Mesenchymal stem cell (in vitro differentiated cells and primary cell): ENCODE measurements at regions not wholly inside any gene's neighbourhood (a gene's known extent, or its start where the extent isn't known, plus 50 kb on each side); places are given as distances from the start of the nearest gene placed in this dataset.

Experiments
- DNase-seq: peaks from one replicate; pipeline ENCODE4 v3.0.0-alpha.2; 2013
- H2AFZ ChIP-seq: one replicate; pipeline ENCODE4 v1.6.1; 2013; ENCODE audit warnings: low read depth, mild to moderate bottlenecking, control low read depth, inconsistent platforms, low read length, moderate library complexity
- H2AK5ac ChIP-seq: 2 replicates; pipeline ENCODE4 v1.6.1; 2013; ENCODE audit warnings: low read length, moderate library complexity, mild to moderate bottlenecking, inconsistent platforms; ENCODE audit not compliant: severe bottlenecking
- H2BK120ac ChIP-seq: one replicate; pipeline ENCODE4 v1.6.1; 2013; ENCODE audit warnings: low read depth, mild to moderate bottlenecking, inconsistent platforms, low read length, moderate library complexity
- H2BK12ac ChIP-seq, 2 experiments: one replicate each; pipeline ENCODE4 v1.6.1; 2013; ENCODE audit warnings: inconsistent platforms in 2 of 2, low read length in 2 of 2, mild to moderate bottlenecking in 2 of 2, moderate library complexity in 2 of 2, control low read depth in 1 of 2
- H2BK15ac ChIP-seq: one replicate; pipeline ENCODE4 v1.6.1; 2013; ENCODE audit warnings: mild to moderate bottlenecking, low read depth, inconsistent platforms; ENCODE audit not compliant: poor library complexity, severe bottlenecking
- H2BK5ac ChIP-seq: 2 replicates; pipeline ENCODE4 v1.6.1; 2013; ENCODE audit warnings: low read depth, mild to moderate bottlenecking, low read length, control low read depth, inconsistent platforms; ENCODE audit not compliant: poor library complexity, severe bottlenecking
- H3K14ac ChIP-seq, 2 experiments: one replicate each; pipeline ENCODE4 v1.6.1; 2013; ENCODE audit warnings: inconsistent platforms in 2 of 2, low read length in 2 of 2, control low read depth in 1 of 2, mild to moderate bottlenecking in 1 of 2, moderate library complexity in 1 of 2
- H3K18ac ChIP-seq, 2 experiments: one replicate each; pipeline ENCODE4 v1.6.1; 2013; ENCODE audit warnings: inconsistent platforms in 2 of 2, low read length in 2 of 2, control low read depth in 1 of 2, low read depth in 1 of 2, mild to moderate bottlenecking in 1 of 2
- H3K23ac ChIP-seq, 2 experiments: one replicate each; pipeline ENCODE4 v1.6.1; 2013; ENCODE audit warnings: inconsistent platforms in 2 of 2, low read length in 2 of 2, mild to moderate bottlenecking in 2 of 2, moderate library complexity in 2 of 2, control low read depth in 1 of 2
- H3K27ac ChIP-seq: 2 replicates; pipeline ENCODE4 v1.5.1; 2013; ENCODE audit warnings: mild to moderate bottlenecking, moderate library complexity, low read length, control low read depth, inconsistent platforms; ENCODE audit not compliant: poor library complexity, severe bottlenecking
- H3K27me3 ChIP-seq, 2 experiments: 2 replicates each; pipeline versions ENCODE4 v1.6.1 to v1.7.0; 2013; ENCODE audit warnings: low read length in 2 of 2, mild to moderate bottlenecking in 2 of 2, moderate library complexity in 2 of 2, control low read depth in 1 of 2, inconsistent platforms in 1 of 2; ENCODE audit not compliant: control insufficient read depth in 1 of 2, insufficient read depth in 1 of 2
- H3K36me3 ChIP-seq, 2 experiments: 2 replicates each; pipeline versions ENCODE4 v1.6.1 to v1.7.0; 2013; ENCODE audit warnings: low read length in 2 of 2, control low read depth in 1 of 2, inconsistent platforms in 1 of 2, low read depth in 1 of 2, mild to moderate bottlenecking in 1 of 2; ENCODE audit not compliant: insufficient read depth in 2 of 2, control insufficient read depth in 1 of 2
- H3K4ac ChIP-seq, 2 experiments: one replicate each; pipeline ENCODE4 v1.6.1; 2013; ENCODE audit warnings: inconsistent platforms in 2 of 2, low read length in 2 of 2, mild to moderate bottlenecking in 2 of 2, moderate library complexity in 2 of 2, control low read depth in 1 of 2, low read depth in 1 of 2
- H3K4me1 ChIP-seq: 2 replicates; pipeline ENCODE4 v1.6.1; 2013; ENCODE audit warnings: low read depth, low read length, control low read depth; ENCODE audit not compliant: control insufficient read depth, insufficient read depth
- H3K4me2 ChIP-seq: 2 replicates; pipeline ENCODE4 v1.6.1; 2013; ENCODE audit warnings: low read length, mild to moderate bottlenecking, inconsistent platforms; ENCODE audit not compliant: poor library complexity, severe bottlenecking
- H3K4me3 ChIP-seq, 2 experiments: 2 replicates each; pipeline versions ENCODE4 v1.5.1 to v1.7.0; 2013; ENCODE audit warnings: low read length in 2 of 2, mild to moderate bottlenecking in 2 of 2, control low read depth in 1 of 2, low read depth in 1 of 2; ENCODE audit not compliant: insufficient read depth in 1 of 2
- H3K79me1 ChIP-seq: replicated peaks from 2 replicates; pipeline ENCODE4 v1.6.1; 2013; ENCODE audit warnings: mild to moderate bottlenecking, control low read depth, low read length, inconsistent platforms; ENCODE audit not compliant: poor library complexity, severe bottlenecking
- H3K9ac ChIP-seq: 2 replicates; pipeline ENCODE4 v1.7.0; 2013; ENCODE audit warnings: mild to moderate bottlenecking, low read length, moderate library complexity
- H3K9me3 ChIP-seq: 2 replicates; pipeline ENCODE4 v1.7.0; 2013; ENCODE audit warnings: mild to moderate bottlenecking, low read length; ENCODE audit not compliant: control insufficient read depth
- H4K8ac ChIP-seq: one replicate; pipeline ENCODE4 v1.6.1; 2013; ENCODE audit warnings: inconsistent platforms, mild to moderate bottlenecking, low read length, moderate library complexity
- H4K91ac ChIP-seq: one replicate; pipeline ENCODE4 v1.6.1; 2013; ENCODE audit warnings: mild to moderate bottlenecking, low read length, inconsistent platforms
- WGBS: methylation state at CpG from one replicate; pipeline ENCODE4 v1.1.7; 2013; ENCODE audit warnings: mixed read lengths; 5-methylcytosine and 5-hydroxymethylcytosine counted together

DNA sequence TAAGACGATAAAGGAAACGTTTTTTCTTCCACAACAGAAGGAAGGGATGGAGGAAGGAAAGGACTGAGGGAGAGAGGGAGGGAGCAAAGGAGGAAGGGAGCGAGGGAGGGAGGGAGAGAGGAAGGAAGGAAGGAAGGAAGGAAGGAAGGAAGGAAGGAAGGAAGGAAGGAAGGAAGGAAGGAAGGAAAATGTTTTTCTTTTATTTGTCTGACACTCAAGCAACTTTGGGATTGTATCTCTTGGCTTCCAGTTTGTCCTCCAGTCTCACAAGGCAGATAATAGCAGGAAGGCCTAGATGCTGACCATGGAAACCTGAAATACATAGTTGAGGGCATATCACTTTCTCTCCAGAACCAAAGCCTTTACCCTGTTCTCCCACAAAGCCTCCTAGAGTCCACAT is 226.7 kb downstream of the ZNF674 start:
- Histone ChIP-seq H3K27me3 (peaks cover 0 to 54% of the 10 kb centered on the region in 2 experiments), H4K91ac (no peak overlapping the region), H3K4me3 (no peak overlapping the region), H2BK120ac (no peak overlapping the region), H3K9ac (no peak overlapping the region), H3K4me1 (no peaks in the 10 kb centered on the region), H3K4ac (no peak overlapping the region), H4K8ac (no peak overlapping the region), H2BK5ac (no peak overlapping the region), H3K27ac (no peak overlapping the region), H2AFZ (no peak overlapping the region), H3K4me2 (no peak overlapping the region), H3K18ac (no peak overlapping the region), H2BK12ac (no peak overlapping the region), H3K14ac (no peak overlapping the region), H3K79me1 (no peaks in the 10 kb centered on the region), H2BK15ac (no peak overlapping the region), H3K23ac (no peak overlapping the region), H3K9me3 (no peaks in the 10 kb centered on the region), H2AK5ac (no peak overlapping the region), H3K36me3 (no peaks in the 10 kb centered on the region)
- 92% methylated on average over 3 of the region's 3 CpGs for WGBS
- no peak for DNase-seq

DNA sequence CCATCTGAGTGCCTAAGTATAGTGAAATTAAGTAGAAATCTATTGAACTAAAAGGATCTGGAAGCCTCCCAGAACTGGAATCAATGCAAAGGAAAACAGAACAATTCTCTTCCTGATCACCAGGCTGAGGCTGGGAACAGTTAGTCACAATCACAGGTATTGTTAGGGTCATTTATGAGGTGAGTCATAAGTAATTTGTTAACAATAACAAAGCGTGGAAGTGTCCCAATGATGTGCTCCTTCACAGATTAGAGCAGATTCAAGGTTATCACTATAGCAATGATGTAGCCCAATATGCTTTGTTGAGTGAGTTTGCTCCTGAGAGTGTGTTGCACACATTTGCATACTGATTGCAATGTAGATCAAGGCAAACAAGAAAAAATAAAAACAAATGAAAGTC is 228.1 kb downstream of the ZNF674 start:
- no peak overlapping the region for H3K4ac ChIP-seq
- H2BK15ac ChIP-seq = no peak overlapping the region
- peaks cover 0 to 46% of the 10 kb centered on the region in 2 experiments for H3K27me3 ChIP-seq
- H3K9me3 ChIP-seq = no peaks in the 10 kb centered on the region
- H3K4me1 ChIP-seq = no peaks in the 10 kb centered on the region
- no peak overlapping the region for H4K8ac ChIP-seq
- no peaks in the 10 kb centered on the region for H3K36me3 ChIP-seq
- no peak overlapping the region for H3K14ac ChIP-seq
- no peak overlapping the region for H3K9ac ChIP-seq
- no peak overlapping the region for H2AK5ac ChIP-seq
- WGBS = 10% methylated on average over 1 of the region's 1 CpG
- H3K23ac ChIP-seq = no peak overlapping the region
- no peak overlapping the region for H3K4me3 ChIP-seq
- H3K79me1 ChIP-seq = no peaks in the 10 kb centered on the region
- no peak overlapping the region for H2BK5ac ChIP-seq
- no peak overlapping the region for H2AFZ ChIP-seq
- no peak overlapping the region for H3K27ac ChIP-seq
- H2BK12ac ChIP-seq = no peak overlapping the region
- no peak overlapping the region for H3K18ac ChIP-seq
- DNase-seq = no peak
- no peak overlapping the region for H3K4me2 ChIP-seq
- H2BK120ac ChIP-seq = no peak overlapping the region
- no peak overlapping the region for H4K91ac ChIP-seq

DNA sequence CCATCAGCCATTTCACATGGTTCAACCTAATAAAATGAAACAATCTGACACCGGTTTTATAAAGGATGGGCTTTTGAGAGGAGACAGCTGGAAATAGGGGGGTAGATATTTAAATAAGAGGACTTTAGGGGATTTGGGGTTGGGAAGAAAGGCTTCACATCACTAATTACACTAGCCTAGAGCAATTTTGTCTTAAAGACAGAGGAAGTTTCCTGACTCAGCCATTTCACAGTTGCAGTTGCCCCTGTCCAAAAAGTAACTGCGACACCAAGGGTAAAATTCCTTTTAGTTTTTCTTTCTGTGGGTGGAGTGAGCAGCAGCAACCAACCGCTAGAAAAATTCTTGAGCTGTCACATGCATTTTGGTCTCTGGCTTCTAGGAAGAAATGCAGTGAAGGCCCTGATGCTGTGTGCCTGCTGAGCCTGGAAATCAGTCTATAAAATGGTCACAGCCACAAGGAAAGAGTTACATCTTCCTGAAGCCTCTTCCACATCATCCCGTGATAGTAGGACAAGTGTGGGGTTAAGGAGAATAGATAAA is 233.6 kb downstream of the ZNF674 start:
- H3K4me1 ChIP-seq = peaks cover 5% of the 10 kb centered on the region
- WGBS = 83% methylated on average over 3 of the region's 4 CpGs
- H2BK12ac ChIP-seq = no peak overlapping the region
- DNase-seq = no peak
- H3K9ac ChIP-seq = no peak overlapping the region
- no peaks in the 10 kb centered on the region for H3K36me3 ChIP-seq
- no peak overlapping the region for H3K4me3 ChIP-seq
- H2BK120ac ChIP-seq = no peak overlapping the region
- H3K18ac ChIP-seq = no peak overlapping the region
- no peak overlapping the region for H2AK5ac ChIP-seq
- no peak overlapping the region for H3K23ac ChIP-seq
- no peak overlapping the region for H2BK5ac ChIP-seq
- H3K4me2 ChIP-seq = no peak overlapping the region
- H2BK15ac ChIP-seq = no peak overlapping the region
- no peak overlapping the region for H3K27ac ChIP-seq
- no peak overlapping the region for H3K4ac ChIP-seq
- peaks cover 5% of the 10 kb centered on the region for H3K9me3 ChIP-seq
- H4K91ac ChIP-seq = no peak overlapping the region
- H4K8ac ChIP-seq = no peak overlapping the region
- H3K27me3 ChIP-seq = peaks cover 0 to 34% of the 10 kb centered on the region in 2 experiments
- no peak overlapping the region for H3K14ac ChIP-seq
- no peaks in the 10 kb centered on the region for H3K79me1 ChIP-seq
- no peak overlapping the region for H2AFZ ChIP-seq

DNA sequence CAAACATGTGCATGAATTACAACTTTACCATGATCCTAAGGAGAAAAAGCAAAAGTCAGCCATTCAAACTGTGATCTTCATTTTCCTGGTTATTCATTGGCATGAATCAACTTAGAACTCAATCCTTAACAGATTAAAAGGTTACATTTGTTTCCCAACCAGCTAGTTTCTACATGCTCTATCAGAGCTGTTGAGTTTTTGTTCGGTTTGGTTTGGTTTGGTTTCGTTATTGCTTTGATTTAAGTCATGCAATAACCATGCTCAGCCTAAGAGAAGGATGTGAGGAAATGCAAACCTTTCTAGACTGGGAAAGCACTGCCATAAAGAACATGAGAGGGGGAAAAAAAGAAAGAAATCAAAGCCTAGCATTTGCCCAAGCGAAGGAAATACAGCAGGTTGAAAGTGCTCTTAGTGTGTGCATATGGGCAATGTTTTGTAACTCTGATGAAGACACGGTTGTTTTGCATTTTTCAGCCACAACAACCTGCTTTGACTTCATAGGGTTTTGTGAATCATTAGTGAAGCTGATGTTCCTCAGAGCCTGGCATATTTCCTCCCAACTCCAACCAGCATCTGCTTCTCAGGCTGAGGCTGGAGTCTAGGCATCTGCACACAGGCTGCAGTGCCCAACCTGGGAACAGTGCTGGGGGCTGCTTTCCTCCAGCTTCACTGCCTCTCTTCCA is 234.3 kb downstream of the ZNF674 start:
- Histone ChIP-seq H3K27me3 (peaks cover 0 to 40% of the 10 kb centered on the region in 2 experiments), H3K9ac (no peak overlapping the region), H2BK120ac (no peak overlapping the region), H3K79me1 (no peaks in the 10 kb centered on the region), H2BK15ac (no peak overlapping the region), H2BK12ac (no peak overlapping the region), H3K4ac (no peak overlapping the region), H3K27ac (no peak overlapping the region), H2AK5ac (no peak overlapping the region), H3K4me3 (no peak overlapping the region), H3K9me3 (peaks cover 8% of the 10 kb centered on the region), H3K23ac (no peak overlapping the region), H3K14ac (no peak overlapping the region), H3K4me2 (no peak overlapping the region), H3K4me1 (peaks cover 5% of the 10 kb centered on the region), H4K8ac (no peak overlapping the region), H2AFZ (no peak overlapping the region), H3K18ac (no peak overlapping the region), H2BK5ac (no peak overlapping the region), H3K36me3 (no peaks in the 10 kb centered on the region), H4K91ac (no peak overlapping the region)
- 95% methylated on average over 4 of the region's 4 CpGs for WGBS
- no peak for DNase-seq
